Activated CD8-positive, alpha-beta memory T cell treated with anti-CD3 and anti-CD28 coated beads for 24 hours (primary cell): ENCODE measurements at regions not wholly inside any gene's neighbourhood (a gene's known extent, or its start where the extent isn't known, plus 50 kb on each side); places are given as distances from the start of the nearest gene placed in this dataset.

Experiments used
- DNase-seq: peaks from one replicate; pipeline ENCODE4 v3.0.0-alpha.2; 2020

- DNase-seq, result no peak
These were observed 85.0 kb upstream of the PMEPA1 start for GRCh38 chr20:57794600-57795341.

DNA sequence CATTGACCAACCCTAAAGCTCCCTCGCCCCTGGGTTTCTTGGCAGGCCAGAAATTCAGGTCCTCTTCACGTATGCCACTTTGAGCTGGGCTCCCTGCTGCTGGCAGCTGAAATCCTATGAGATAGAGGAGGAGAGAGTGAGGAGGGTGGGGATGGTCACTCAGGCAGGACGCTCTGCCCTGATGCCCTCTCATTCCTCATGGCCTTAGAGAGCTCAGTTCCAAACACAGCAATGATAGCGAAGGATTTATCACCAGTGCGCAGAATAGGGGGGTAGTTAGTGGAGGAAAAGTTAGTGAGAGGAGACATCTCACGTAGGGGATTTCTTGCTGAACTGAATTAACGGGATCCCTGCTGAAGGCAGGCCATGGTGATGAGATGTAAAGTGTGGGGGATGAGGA lies 84.2 kb upstream of the PMEPA1 start:
- DNase-seq, result no peak

GRCh38 chr20:57793421-57793820 lies 83.6 kb upstream of the PMEPA1 start:
- no peak for DNase-seq

GRCh38 chr20:57792386-57793080 lies 82.7 kb upstream of the PMEPA1 start:
- no peak for DNase-seq

GRCh38 chr20:57791966-57792365 lies 82.2 kb upstream of the PMEPA1 start:
- DNase-seq, result no peak

- DNase-seq, result no peak
These were observed 81.6 kb upstream of the PMEPA1 start for GRCh38 chr20:57791178-57791962.

- DNase-seq, result no peak
These were observed 80.4 kb upstream of the PMEPA1 start for GRCh38 chr20:57790176-57790575.

DNA sequence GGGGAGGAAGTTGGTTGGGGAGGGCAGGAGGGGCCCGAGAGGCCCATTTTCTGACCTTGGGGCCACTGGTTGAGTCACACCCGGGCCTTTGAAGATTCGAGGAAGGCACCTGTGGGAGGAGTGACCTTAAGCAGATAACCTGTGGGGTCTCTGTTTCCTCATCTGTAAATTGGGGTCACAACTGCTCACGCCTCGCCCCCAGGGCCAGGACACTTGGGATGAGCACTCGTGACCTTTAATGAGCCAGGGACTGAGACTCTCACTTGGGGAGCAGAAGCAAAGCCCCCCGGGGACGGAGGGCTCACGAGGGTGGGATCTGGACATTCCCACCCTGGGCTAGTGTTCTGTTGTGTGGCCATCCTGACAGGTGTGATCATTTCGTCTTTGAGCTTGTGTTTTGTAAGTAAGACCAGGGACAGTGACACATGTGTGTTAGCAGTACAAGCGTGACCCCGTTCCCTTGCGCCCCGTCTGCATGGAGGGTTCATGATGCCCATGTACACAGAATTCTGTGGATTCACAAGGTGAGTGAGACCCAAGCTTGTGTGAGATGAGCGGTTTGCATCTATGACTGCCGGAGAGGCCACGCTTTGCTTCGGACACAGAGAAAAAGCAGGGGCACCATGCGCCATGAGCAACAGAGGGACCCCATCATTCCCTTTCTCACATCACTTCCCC lies 79.3 kb upstream of the PMEPA1 start:
- DNase-seq, result no peak

DNA sequence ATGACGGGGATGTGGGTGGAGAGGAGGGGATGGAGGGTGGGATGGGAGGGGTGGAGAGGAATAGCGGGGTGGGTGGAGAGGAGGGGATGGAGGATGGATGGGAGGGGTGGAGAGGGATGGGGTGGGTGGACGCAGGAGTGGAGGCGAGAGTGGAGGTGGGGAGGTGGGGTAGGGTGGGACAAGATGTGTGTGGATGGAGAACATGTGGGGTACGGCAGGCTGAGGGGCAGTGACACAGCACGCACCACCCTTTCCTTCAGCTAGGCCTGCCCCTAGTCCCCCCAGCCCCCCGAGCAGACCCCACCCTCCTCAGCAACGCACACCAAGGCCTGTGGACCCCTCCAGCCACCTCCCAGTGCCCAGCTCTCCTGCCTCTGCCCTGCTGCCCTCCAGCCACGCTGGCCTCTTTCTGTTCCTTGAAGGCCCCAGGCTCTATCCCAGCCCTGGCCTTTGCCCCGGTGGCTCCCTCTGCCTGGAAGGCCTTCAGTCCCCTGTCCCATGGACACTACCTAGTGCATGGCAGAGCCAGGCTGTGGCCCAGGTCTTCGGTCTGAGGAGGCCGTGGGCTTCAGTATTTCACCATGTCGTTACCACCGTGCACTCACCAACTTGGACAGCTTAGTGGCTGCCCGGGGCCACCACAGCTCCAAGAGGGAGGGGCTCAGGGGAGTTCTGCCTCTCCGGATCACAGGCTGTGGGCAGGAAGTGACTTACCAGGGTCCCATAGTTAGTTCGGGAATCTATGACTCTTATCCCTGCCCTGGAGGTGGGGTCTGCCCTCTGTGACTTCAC lies 78.4 kb upstream of the PMEPA1 start:
- no peak for DNase-seq

DNA sequence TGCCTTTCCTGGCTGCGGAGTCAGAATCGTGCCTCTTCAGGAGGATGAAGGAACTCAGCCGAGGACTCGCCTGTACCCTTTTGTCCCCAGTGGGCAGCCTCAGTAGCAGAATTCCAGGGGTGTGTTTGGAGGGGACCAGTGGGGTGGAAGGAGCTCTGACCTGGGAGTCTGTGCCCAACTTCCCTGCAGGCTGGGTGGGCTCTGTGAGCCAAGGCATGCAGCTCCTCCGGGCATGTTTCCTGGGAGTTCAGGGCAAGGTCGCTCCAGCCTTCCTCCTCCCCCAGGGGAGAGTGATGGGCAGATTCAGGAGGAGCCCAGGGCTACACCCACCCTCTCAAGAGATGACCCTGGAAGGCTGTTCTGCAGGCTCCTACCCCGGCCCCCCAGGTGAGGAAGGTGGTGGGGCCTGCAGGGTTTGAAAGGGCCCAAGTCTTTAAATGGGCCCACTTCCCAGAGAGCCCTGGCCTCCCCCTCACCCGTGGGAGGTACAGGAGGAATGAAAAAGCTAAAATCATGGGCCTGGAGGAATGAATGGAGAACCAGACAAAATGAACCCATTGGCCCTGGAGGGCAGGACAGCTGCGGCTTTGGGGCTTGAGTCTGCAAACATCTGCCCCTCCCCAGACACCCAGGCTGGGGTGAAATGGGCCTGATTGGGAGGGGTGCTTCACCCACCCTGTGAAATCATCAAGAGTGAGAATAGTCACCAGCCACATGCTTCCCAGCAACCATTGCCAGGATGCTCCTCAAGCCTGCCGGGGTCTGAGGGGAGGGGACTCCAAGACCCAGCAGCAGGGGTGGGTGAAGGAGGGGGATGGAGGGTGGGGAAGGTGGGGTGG lies 77.6 kb upstream of the PMEPA1 start:
- DNase-seq, result no peak

DNA sequence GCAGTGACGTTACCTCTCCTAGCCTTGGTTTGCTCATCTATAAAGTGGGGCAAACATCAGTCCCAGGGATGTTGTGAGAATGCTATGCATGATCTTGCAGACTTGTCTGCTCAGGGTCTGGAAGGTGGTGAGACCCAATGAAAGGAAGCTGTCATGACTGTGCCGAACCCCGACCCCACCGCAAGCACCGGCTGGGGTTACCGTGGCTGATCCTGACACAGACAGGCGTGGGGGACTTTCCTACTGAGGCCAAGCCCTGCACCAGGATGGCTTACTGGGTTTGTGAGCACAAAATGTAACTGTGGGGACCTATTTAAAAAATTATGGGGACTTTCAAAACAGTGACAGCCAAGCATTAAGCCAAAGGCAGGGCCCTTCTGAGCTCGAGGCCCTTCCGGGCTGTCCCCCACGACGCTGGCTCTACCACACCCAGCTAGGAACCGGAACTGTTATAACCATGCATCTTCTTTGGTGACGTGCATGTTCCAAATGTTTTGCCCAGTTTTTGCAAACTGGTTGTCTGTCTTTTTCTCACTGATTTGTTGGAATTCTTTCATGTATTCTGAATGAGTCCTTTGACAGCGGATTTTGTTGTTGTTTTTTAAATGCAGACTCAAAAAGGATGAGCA lies 76.6 kb upstream of the PMEPA1 start:
- DNase-seq, result no peak

- DNase-seq, result no peak
These were observed 75.9 kb upstream of the PMEPA1 start for GRCh38 chr20:57785720-57786119.

DNA sequence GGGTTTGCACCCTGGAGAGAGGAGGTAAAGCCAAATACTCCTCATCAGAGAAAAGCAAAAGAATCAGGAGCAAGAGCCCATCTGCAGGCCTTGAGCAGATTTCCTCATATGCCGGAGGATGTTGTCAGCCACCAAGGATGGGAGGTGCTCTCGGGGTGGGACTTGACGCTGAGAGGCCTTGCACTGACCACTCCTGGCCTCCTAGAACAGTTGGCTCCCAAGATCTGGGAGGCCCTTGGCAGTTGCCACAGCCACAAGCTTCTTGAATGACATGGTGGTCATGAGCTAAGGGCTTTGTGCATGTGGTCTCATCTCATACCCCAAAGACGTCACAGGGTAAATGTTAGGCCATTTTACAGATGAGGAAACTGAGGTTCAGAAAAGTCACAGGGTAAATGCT lies 75.2 kb upstream of the PMEPA1 start:
- no peak for DNase-seq

GRCh38 chr20:57783956-57784837 lies 74.4 kb upstream of the PMEPA1 start:
- no peak for DNase-seq

DNA sequence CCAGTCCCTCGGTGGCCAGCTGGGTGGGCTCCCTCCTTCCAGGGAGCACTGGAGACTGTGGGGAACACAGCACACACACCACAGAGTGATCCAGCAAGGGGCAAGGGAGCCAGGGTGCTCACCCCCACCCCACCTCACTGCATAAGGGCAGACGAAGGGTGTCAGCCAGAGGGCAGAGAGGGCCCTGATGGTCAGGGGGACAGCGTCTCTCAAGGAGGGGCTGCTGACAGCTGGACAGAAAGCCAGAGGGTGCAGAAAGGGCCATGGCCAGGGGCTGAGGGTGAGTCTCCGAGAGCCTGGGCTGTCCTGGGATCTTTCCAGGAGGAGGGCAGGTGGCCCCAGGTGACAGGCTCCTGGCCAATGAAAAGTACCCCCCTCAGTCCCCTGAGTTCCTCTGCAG lies 73.4 kb upstream of the PMEPA1 start:
- no peak for DNase-seq

DNA sequence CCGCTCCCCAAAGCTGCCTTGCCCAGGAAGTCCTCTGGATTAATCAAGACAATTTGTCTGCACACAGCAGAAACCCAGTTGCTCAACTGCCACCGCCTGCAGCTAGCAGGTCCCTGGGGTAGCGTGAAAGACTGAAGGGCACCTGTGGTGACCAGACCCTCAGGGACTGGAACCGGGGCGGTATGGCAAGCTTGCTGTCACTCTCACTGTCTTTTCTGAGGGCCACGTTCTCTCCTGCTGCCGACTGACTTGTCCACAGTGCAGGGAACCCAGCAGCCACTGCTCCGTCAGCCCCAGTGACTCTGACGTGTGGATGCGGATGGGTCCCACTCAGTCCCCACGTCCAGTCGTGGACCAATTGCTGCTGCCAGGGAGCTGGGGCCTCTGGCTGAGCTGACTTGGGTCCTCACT lies 72.8 kb upstream of the PMEPA1 start:
- no peak for DNase-seq

DNA sequence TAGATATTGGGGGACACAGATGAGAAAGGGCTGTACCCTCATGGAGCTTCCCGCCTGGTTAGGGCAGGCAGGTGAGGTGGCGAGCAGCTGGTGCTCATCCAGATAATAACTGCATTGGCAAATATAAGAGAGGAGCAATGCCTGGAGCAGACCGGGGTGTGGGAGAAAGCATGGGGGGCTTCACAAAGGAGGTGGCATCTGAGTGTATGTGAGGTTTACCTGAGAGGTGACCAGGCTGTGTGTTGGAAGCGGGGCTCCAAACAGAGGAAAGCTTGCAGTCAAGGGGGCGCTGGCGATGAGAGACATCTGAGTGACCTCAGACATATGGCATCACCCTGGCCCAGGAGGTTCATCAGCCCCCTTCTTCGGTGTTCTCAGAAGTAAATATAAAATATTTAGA lies 72.1 kb upstream of the PMEPA1 start:
- no peak for DNase-seq

DNA sequence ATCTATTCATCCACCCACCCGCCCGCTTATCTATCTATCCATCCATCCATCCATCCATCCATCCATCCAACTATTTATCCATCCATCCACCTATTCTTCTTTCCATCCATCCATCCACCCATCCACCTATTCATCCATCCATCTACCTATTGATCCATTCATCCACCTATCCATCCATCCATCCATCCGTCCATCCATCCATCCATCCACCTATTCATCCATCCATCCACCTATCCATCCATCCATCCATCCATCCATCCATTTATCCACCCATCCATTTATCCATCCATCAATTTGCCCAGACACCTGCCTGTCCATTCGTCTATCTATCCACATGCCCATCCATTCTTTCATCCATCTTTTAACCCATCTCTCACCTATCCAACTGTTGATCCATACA lies 71.1 kb upstream of the PMEPA1 start:
- no peak for DNase-seq

DNA sequence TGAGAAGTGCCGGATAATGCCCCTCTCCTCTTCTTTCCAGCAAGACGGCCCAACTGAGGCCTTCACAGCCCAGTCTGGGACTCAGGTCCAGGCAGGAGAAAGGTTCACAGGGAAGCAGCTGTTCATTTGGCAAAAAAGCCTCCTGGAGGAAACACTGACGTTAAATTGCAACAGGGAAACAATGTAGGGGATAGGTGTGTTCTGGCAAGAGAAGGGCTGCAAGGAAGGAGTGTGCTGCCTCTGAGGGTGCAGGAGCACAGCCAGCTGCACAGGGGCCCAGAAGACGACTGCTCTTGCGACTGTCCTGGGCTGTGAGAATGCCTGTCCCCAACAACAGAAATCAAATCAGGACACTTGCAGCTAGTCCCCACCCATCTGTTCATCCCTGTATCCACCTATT lies 70.6 kb upstream of the PMEPA1 start:
- no peak for DNase-seq

DNA sequence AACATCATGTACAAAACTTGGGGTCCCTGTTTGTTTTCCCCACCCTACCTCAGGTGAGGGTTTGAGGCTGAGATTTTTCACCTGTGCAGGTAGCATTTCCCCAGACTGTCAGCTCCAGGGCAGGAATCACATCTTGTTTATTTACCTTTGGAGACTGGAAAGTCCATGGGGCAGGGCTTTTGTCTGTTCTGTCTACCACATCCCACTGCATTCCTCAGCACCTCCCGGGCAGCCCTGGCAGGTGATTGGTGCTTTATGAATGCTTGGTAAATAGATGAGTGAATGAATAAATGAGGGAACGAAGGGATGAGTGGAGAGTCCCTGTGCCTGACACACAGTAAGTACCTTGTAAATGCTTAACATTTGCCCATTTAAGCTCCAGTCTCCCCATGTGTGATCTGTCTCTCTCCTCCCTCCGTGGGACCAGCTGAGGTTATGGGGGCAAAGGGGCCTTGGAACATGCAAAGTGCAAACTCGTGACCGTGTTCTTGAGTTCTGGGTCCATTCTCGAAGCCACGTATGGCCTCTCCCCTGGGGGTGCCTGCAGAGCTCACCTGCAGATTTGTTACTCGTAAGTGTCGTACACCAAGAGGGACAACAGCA lies 69.7 kb upstream of the PMEPA1 start:
- no peak for DNase-seq
